ENCODE measurements at regions not wholly inside any gene's neighbourhood (a gene's known extent, or its start where the extent isn't known, plus 50 kb on each side); places are given as distances from the start of the nearest gene placed in this dataset.

DNA sequence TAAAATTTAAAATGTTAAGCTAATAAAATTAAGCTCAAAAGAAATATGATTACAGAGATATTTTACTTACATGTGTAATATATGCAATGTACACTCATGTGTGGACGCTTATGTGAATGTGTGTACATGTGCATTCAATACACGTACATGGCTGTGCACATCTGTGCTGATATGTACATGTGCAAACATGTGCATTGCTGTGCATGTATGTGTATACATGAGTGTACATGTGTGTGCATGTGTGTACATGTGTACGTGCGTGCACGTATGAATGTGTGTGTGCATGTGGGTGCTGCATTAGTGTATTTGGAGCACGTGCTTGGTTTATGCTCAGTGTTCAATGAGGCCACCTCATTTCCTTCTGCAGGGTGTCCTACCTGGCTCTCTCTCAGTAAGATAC lies 88.2 kb upstream of the TMEM18 start:
- TF ChIP-seq, protein P1, sequence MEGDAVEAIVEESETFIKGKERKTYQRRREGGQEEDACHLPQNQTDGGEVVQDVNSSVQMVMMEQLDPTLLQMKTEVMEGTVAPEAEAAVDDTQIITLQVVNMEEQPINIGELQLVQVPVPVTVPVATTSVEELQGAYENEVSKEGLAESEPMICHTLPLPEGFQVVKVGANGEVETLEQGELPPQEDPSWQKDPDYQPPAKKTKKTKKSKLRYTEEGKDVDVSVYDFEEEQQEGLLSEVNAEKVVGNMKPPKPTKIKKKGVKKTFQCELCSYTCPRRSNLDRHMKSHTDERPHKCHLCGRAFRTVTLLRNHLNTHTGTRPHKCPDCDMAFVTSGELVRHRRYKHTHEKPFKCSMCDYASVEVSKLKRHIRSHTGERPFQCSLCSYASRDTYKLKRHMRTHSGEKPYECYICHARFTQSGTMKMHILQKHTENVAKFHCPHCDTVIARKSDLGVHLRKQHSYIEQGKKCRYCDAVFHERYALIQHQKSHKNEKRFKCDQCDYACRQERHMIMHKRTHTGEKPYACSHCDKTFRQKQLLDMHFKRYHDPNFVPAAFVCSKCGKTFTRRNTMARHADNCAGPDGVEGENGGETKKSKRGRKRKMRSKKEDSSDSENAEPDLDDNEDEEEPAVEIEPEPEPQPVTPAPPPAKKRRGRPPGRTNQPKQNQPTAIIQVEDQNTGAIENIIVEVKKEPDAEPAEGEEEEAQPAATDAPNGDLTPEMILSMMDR (IDR thresholded peaks at IDR 0.05): no peak
- no peak for TF ChIP-seq POLR2AphosphoS5 (IDR thresholded peaks at IDR 0.05)
